GM19351 (cell line): ENCODE measurements at regions not wholly inside any gene's neighbourhood (a gene's known extent, or its start where the extent isn't known, plus 50 kb on each side); places are given as distances from the start of the nearest gene placed in this dataset.

Experiments
- ATAC-seq: cut with Tn5 transposase; IDR thresholded peaks from one replicate; pipeline ENCODE4 v1.9.1; 2021; ENCODE audit warnings: mild to moderate bottlenecking, moderate library complexity; ENCODE audit not compliant: unreplicated experiment

DNA sequence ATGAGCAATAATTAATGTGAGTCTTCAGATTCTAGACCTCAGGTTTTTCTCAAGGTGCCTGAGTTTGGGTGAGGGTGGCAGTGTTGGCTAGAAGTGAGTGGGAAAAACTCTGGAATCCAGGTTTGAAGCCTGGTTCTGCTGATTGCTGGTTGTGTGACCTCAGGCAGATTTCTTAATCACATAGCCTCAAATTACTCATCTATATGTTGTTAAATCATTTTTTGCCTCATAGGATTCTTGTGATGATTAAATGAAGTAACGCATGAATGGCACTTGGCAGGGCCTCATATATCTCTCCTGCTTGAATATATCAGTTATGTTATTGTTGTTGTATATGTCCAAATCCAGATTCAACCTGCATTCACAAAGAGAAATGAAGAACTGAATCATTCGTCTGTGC, 60.5 kb downstream of the NR2F2 start:
- ATAC-seq, result no peak

DNA sequence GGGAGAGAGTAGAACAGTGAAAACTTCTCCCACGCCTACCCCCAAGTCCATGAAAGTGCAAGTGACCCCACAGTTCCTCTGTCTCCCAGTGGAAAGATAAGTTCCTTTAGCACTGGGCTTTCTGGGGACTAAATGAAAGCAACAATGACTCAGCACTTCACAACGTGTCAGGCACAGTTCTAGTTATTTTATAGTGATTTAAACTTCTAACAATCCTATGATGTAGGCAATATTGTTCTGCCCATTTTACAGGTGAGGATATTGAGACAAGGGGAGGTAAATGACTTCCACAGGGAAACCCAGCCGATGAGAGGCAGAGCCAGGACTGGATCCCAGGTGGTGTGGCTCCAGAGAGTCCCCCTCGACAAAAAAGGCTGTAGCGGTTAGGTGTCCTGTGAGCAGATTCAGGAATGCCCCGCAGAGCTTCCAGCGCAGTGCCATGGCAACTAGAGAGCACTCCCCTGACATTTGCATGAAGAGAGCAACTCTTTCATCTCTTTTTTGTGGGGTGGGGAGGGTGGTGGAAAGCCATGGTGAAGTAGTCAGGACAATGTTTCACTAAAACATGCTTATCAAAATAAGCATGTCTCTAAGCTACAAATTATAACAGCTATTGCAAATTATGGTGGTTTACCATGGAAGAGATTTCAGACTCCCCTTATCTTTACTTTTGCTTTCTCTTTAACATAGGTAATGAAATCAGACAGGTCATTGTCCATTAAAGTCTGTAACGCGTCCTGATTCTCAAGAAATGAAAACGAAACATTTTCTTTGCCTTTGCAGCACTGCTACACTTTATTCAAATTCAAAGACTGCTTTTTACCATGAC, 62.1 kb downstream of the NR2F2 start:
- no peak for ATAC-seq

DNA sequence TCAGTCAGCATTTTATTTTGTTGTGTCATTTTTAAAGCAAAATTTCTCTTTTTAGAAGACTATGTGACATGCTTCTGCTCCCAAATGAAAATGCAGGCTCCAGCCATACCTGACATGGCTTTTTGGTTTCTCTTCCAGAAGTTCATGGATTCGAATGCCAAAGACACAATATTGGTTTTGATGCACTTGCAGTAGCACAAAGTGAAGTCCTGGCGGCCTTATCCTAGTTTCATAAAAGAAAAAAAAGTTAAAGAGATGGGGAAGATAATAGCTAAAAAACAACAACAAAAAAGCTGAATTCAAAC, 62.7 kb downstream of the NR2F2 start:
- no peak for ATAC-seq

DNA sequence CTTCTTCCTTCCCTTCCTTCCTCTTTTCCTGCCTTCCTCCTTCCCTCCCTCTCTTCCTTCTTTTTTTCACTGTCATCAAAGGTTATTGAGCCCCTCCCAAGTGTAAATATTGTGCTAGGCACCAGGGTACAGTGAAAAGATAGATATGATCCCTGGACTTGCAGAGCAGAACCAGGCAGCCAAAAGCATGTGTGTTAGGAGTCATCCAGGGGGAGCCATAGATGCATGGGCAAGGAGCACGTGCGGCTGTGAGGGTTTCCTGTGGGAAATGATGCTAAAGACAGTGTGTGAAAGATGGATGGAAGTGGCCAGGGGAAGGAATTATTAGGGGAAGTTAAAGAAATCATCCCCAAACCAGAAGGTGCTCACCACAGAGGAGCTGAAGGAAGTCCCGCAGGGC, 65.2 kb downstream of the NR2F2 start:
- no peak for ATAC-seq

DNA sequence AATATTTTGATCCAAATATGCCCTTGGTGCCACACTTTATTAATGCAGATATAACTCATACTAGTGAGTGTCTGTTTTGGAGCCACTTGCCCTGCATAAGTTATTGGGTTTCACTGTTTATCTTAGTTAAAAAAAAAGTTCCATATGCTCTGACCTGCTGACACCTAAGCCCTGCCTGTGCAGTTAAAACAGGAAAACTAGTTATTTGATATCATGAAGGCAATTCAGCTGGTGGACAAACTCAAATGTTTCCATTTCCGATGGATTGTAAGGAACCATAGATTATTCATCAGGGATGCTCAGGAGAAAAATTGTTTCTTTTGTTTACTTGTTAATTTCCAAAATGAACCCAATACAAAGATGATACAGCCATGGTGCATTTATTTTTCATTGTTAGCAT, 68.3 kb downstream of the NR2F2 start:
- ATAC-seq, result no peak

DNA sequence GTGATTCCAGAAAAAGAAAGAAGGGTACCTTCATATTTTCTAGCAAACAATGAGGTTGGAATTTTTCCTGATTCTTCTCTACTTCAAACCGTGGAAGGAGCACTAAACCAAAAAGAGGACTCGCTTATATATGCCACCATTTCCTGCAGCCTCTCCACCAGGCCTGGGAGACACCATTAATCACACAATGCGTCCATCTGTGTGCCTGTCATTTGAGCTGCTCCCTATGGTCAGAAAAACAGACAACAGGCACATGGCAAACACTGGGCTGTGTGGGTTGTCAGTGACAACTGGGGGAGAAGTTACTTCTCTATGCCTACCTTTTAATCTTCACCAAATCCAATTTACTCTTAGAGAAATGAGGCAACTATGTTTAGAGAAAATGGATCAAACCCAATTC, 71.9 kb downstream of the NR2F2 start:
- ATAC-seq, result no peak

DNA sequence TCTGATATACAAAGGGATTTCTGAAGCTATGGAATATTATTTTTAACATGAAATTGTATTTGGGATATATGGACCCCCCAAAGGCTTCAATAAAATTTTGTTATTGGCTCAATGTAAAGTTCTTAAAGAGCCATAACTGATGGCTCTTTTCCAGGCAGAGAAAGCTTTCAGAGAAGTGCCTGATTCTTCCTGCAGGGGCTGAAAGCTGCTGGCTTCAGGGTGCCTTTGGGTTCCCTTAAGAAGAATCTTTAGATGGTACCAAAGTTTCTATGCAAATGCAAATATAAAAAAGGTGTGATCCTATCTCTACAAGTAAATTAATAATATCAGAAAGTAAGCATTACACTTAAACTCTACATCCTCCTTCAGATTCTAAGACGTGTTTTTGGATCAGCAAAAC, 72.6 kb downstream of the NR2F2 start:
- no peak for ATAC-seq

DNA sequence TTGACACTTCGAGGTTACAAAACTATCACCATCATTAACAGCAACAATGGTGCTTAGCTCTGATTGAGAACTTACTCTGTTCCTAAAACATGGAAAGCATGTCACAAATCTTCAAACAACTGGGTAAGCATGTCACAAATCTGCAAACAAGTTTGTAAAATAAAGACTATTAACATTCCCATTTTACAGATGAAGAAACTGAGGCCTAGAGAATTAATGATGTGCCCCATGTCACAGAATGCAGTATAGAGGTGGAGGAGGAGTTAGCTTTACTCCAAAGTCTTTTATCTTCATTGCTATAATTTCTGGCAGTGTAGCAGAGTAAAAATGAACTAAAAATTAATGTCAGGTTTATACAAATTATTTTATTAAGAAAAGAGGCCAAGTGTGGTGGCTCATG, 73.4 kb downstream of the NR2F2 start:
- no peak for ATAC-seq

DNA sequence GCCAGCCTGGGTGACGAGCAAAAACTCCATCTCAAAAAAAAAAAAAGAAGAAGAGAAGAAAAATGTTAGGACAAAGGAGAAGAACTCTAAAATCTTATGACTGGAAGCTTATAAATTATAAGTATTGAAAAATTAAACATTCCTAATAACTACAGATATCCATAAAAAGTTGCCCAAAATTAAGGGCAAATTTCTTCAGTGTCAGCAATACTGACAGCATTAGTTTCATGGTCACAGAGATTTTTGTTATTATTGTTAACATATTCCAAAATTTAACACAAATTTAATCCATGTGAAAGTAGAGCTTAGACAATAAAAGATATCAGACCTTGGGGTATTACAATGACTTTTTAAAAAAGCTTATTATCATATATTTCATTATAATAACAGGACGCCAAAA, 74.1 kb downstream of the NR2F2 start:
- ATAC-seq, result no peak

DNA sequence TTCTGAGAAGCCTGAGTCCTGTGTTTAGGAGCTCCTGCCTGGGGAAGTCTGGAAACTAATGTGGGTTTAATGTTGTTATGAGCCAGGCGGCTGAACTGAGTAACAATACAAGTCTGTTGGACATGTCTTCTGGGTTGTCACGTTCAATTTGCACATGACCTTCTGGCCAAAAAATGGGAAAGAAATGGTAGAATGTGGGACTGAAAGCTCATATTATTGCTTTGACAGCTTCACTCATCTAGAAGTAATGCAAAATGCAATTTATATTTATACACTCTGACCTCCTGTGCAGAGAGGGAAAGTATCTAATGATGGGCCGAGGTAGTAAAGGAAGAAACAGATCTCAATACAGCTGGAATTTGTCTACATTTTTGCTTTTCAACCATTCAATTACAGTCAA, 75.8 kb downstream of the NR2F2 start:
- ATAC-seq, result no peak

DNA sequence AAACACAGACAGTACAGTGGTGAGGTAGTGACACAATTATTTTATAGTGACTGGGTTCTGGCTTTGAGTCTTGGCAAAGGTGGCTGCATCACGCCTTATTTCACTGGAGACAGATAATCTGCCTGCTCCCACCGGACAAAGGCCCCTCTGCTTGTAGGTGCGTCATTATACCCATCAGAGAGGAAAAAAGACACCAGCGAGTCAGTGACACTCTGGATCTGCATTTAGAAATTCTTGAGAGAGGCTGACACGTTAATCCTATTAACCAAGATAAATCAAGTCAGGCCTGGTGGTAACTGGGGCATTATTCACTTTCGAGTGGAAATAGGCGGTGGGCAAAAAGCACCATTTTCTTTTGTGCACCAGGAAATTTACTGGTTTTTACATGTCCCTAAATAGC, 76.2 kb downstream of the NR2F2 start:
- no peak for ATAC-seq

DNA sequence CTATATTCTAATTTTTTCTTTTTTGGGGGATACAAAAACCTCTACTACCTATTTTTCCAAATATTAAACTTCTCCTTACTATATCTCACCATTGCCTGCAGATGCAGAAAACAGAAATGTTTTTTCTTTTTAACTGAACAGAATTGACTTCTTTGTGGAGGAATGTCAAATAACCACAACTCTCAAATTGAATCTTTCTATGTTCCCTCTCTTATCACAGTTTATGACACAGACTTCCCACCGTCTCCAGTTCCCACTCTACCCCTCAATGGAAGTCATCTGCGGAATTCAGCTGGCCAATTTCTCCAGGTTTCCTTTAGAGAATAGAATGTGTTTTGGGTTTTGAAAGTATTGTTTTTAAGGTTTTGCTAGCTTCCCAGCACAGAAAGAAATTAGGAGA, 77.0 kb downstream of the NR2F2 start:
- no peak for ATAC-seq

DNA sequence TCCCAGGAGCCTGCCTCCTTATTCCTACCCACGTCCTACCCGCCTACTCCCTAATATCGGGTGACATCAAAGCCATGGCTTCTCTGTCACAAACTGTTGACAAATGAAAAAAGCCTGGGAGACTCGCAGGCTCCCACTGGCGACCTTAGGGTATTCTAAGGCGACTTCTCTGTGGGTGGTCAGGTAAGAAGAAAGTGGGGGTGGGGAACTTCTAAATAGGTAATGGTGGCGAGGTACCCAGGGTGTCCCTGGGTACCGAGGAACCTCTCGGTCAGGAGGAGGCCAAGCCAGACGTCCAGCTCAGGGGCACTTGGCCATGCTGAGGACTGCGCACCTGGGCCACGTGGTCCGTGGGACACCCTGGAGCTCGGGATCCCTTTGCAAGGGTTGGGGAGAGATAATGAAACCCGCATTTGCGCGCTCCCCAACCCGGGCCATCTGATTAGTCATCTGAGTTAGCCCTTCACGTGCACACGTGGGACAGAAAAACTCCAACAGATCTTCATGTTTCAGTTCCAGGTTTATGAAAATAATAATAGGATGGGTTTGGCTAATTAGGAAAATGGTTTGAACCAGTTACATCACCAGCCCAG, 78.2 kb downstream of the NR2F2 start:
- no peak for ATAC-seq

DNA sequence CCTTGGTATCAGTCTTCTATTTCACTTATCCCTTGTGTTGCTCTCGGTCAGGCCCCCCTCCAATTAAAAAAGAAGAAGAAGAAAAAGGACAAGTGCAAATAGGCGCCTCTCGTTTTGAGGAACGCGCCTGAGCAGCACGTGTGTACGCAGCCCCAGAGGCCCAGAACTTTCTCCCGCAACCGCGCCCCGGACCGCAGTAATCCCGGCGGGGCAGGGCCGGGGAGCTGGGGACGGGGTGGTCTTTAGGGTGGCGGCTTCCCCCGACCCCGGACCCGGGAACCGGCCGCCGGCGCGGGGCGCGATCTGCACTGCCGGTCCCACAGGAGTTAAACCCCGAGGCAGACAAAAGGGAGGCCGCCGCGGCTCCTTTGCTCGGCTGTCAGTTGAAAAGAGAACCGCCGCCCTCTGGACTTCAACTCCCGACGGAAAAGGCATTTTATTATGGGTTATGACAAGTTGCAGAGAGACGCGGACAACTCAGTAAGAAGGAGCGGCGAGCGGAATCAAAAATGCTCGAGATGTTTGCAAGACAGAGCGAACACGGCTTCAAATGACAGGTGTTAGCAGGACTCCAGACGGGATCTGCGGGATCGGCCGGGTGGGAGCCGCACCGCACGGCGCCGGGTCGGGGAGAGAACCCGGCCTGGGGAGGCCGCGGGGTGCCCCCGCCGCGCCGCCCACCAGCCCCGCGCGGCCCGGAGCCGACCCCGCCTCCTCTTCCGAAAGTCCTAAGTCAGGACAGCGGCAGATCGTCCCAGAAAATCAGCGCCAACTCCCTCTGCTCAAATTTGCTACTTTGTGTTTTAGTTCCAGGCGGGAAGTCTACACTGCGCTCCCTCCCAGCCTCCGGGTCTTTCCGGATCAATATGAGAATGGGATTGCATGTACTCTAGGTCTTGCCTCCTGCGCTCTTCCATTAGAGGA, 79.0 kb downstream of the NR2F2 start:
- no peak for ATAC-seq

DNA sequence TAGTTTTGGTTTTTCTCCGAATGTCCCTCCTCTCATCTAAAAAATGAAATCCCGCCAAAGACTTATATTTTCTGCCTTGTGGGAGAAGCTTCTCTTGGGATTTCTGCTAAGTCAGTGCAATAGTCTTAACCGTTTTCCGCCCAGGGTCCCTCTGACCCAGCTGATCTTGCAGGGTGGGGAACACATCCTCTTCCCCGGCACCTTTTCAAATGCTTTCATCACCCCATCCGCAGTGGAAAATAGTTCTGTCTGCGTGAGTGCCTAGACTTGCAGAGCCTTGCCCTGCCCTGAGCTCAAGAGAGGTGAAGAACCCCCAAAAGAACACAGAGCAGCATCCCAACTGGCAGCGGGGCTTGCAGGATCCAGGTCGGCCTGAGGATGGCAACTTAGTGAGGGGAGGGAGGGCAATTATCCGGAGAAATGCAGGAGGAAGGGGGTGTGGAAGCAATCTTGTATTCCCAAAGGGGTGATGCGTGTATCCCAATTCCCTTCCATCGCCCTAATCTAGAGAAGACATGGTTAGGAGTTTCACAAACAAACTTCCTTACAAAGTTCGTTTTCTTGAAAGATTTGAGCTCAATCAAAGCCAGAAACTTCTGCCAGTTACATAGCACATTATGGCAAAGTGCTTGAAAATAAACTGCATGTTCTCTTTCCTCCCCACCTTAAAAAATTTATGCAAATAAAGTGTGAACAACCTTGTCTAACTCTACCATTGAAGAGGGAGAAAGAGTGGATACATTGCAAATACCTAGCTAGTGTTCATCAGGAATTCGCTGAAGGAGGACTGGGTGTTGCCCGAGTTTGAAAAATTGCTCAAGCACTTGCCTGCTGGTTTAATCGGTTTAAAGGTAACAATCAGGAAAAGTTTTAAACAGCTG, 79.9 kb downstream of the NR2F2 start:
- no peak for ATAC-seq

DNA sequence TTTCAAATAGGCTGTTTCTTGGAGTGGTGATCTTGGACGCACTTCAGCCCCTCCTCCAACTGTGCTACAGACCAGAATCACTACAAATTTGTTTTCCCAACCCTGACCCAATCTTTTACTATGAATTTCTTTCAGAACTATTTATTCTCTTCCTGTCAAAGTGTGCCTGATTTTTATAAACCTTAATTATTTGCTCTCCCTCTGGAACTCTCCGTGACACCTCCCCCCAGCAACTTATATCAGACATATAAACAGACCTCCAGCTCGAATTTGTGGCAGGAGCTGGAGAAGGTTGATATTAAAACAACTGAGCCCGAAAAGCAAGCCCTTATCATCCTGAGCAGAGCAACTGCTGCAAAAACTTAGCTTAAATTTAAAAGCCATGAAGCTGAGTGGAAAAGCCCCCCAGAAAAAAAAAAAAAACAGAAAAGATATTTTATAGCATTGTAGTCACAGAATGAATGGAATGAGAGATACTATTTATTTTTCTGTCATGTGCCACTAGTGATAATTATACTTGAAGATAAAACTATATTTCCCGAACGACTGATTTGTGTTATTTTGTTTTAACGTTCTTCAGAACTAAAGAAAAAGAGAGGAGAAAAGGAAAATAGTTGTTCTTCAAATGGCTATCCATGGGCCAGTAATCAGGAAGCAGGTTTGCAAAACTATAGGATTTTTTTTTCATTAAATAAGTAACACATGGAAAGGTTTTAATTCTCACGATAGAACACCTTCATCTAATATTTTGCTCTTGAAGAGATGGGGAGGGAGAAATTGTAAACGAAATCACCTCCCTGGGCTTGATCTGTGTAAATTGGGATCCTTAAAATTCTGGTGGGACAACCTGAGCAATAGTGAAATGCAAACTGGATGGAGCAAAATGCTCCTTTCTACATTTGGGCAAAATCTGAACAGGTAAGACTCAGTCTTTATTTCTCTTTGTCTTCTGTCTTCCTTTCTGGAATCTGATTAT, 80.8 kb downstream of the NR2F2 start:
- no peak for ATAC-seq

DNA sequence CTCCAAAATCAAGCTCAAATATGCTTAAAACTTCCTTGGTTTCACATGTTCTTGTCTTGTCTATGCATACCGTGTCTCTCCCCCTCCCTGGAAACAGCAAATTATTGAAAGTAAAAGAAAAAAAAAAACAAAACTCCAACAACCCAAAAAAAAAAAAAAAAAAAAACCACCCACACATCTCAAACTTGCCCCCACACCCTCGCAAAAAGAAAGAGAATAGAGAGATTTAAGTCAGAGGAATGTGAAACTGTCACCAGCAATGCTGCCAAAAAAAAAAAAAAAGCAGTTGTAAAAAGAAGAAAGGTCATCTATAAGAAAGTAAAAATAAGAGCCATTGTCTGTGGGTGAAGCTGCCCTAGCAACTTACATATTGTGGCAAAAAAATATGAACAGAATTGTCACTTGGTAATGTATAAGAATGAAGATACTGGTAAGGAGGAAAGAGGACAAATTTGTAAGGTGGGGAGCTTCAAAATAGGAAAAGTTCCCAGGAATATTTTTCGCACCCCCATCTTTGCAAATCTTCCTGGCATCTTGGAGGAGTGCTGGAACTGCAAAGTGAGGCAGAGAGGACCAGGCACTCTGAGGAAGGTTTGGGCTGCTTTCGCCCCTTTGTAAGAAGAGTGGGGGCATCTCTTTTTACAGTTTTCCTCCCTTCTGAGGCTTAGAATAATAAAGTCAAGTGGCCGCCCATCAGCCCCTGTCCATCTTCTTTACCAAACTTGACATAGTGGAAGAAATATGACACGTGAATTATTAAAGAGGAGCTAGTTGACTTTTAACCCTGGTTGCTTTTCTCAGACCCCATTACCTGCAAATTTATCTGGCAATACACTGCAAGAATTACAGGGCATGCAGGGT, 81.8 kb downstream of the NR2F2 start:
- no peak for ATAC-seq

DNA sequence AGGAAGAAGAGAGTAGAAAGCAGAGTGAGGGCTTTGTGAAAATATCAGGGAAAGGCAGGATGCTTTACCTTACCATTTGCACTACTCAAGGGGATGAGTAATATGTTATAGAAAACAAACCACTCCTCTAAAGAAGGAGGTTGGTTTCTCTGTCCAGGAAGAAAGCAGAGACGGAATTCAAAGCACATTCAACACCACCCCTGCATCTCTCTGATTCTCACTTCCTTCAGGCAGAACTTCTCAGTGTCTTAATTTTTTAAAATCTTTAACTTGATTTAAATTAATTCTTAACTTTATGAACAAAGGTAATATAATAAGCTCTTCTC, 82.4 kb downstream of the NR2F2 start:
- no peak for ATAC-seq

DNA sequence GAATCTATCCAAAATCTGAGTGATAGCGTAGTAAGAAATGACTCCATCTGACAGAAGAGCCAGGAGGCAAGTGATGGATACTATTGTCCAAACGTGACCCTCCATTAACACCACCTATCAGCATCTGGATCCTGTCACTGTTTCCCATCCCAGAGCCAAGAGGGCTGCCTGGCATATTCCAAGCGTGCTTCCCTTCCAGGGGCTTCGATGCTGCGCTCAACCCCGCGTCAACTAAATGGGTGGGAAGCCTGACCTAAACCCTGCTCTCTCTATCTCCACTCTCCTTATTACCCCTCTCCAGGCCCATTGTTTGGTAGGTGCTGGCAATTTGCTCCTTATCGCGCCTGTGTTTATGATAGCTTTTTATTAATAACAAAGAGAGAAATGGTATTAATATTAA, 83.2 kb downstream of the NR2F2 start:
- ATAC-seq, result no peak
